ENCODE measurements at regions not wholly inside any gene's neighbourhood (a gene's known extent, or its start where the extent isn't known, plus 50 kb on each side); places are given as distances from the start of the nearest gene placed in this dataset.

DNA sequence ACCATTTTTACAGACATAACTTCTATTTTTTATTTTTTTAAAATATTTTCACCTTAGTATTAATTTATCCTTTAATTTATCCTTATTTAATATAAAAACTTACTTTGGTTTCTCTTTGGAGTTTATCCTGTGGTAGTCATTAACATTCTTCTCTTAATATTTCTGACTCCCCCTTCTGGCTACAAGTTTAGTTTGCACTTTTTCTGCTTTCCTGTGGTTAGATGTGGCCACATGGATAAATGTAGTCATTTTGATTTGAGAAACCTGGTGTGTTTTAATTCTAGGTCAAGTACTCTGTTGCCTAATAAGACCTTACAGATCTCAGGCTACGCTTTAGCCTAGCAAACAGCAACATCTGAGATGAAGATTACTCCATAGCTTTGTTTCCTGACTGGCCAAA, 1187.5 kb downstream of the HACE1 start:
- FAIRE-seq = no peak
- intact Hi-C loops (cut with micrococcal nuclease) (no loop called here), dilution Hi-C loops (cut with MboI; ENCODE audit: extremely low pct_ligation_motif_present, low sequenced_read_pairs) (no loop called here)
- H3K79me2 ChIP-seq (ENCODE audit: control insufficient read depth, insufficient read depth, low read length) = no peaks in the 10 kb centered on the region
- no peak overlapping the region for H3K4me2 ChIP-seq (ENCODE audit: insufficient read depth, low read length)
- H3K9ac ChIP-seq (replicated peaks; ENCODE audit: extremely low read depth, insufficient read depth, low read length) = no peak overlapping the region
- DNase-seq (ENCODE audit: low read depth, low spot score) = no peak
- no peaks in the 10 kb centered on the region for H4K20me1 ChIP-seq (replicated peaks; ENCODE audit: control insufficient read depth, extremely low read depth, insufficient read depth, low read length)
- no peak overlapping the region for H3K27ac ChIP-seq (ENCODE audit: insufficient read depth, low read depth, low read length)
- no peaks in the 10 kb centered on the region for H3K9me1 ChIP-seq (replicated peaks; ENCODE audit: control insufficient read depth, extremely low read depth, insufficient read depth, low read length)
- ChIA-PET POLR2A (no interaction called here), CTCF (interaction anchor here (0.6 kb wide), 1 partner anchor 677 kb away, joined by 3 read pairs; no protein-coding TSS in a partner anchor)
- TF ChIP-seq POLR2A (IDR thresholded peaks at IDR 0.05; ENCODE audit: low read depth, low read length) (no peak), GATA2 (IDR thresholded peaks at IDR 0.05; ENCODE audit: insufficient read depth, insufficient read length, low read depth, low read length) (no peak), EZH2 (IDR thresholded peaks at IDR 0.05; ENCODE audit: borderline replicate concordance, low read depth, low read length, severe bottlenecking) (no peak), POLR2AphosphoS5 (IDR thresholded peaks at IDR 0.05; ENCODE audit: insufficient read depth, low read depth, low read length) (no peak), JUN (IDR thresholded peaks at IDR 0.05; ENCODE audit: borderline replicate concordance, insufficient read depth, insufficient read length, low read depth) (no peak)
- TF ChIP-seq, protein P1, sequence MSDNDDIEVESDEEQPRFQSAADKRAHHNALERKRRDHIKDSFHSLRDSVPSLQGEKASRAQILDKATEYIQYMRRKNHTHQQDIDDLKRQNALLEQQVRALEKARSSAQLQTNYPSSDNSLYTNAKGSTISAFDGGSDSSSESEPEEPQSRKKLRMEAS (IDR thresholded peaks at IDR 0.05; ENCODE audit: insufficient read depth, insufficient read length) = no peak
- TF ChIP-seq, protein P2, sequence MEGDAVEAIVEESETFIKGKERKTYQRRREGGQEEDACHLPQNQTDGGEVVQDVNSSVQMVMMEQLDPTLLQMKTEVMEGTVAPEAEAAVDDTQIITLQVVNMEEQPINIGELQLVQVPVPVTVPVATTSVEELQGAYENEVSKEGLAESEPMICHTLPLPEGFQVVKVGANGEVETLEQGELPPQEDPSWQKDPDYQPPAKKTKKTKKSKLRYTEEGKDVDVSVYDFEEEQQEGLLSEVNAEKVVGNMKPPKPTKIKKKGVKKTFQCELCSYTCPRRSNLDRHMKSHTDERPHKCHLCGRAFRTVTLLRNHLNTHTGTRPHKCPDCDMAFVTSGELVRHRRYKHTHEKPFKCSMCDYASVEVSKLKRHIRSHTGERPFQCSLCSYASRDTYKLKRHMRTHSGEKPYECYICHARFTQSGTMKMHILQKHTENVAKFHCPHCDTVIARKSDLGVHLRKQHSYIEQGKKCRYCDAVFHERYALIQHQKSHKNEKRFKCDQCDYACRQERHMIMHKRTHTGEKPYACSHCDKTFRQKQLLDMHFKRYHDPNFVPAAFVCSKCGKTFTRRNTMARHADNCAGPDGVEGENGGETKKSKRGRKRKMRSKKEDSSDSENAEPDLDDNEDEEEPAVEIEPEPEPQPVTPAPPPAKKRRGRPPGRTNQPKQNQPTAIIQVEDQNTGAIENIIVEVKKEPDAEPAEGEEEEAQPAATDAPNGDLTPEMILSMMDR (IDR thresholded peaks at IDR 0.05; ENCODE audit: extremely low read depth in 1 of 2, insufficient read depth in 1 of 2, low read depth in 1 of 2, low read length in 2 of 2) = no peak
- no peaks in the 10 kb centered on the region for H3K4me1 ChIP-seq (ENCODE audit: control insufficient read depth, extremely low read depth, insufficient read depth, low read length)
- no TSS peak for BruUV-seq (replicated peaks)
- no peaks in the 10 kb centered on the region for H3K27me3 ChIP-seq (ENCODE audit: control insufficient read depth in 2 of 2, insufficient read depth in 2 of 2, low read length in 2 of 2)
- H2AFZ ChIP-seq (ENCODE audit: low read depth, low read length) = no peak overlapping the region
- no peak overlapping the region for H3K4me3 ChIP-seq (replicated peaks in 1 of 3; ENCODE audit: insufficient read depth in 1 of 3, low read depth in 1 of 3, low read length in 3 of 3)
- no peaks in the 10 kb centered on the region for H3K36me3 ChIP-seq (ENCODE audit: control insufficient read depth in 2 of 2, extremely low read depth in 1 of 2, insufficient read depth in 2 of 2, low read length in 2 of 2)
- H3K9me3 ChIP-seq (replicated peaks; ENCODE audit: control insufficient read depth, insufficient read depth, low read length) = no peaks in the 10 kb centered on the region

Measured in endothelial cell of umbilical vein (primary cell).